Mesenchymal stem cell (in vitro differentiated cells and primary cell): ENCODE measurements at regions not wholly inside any gene's neighbourhood (a gene's known extent, or its start where the extent isn't known, plus 50 kb on each side); places are given as distances from the start of the nearest gene placed in this dataset. TPM values are rescaled to one million over a fixed set of nuclear protein-coding genes. Genes with fewer than 3 reads are reported as not detected.

ENCODE experiments used
- DNase-seq: peaks from one replicate; pipeline ENCODE4 v3.0.0-alpha.2; 2013
- H2AFZ ChIP-seq: one replicate; pipeline ENCODE4 v1.6.1; 2013; ENCODE audit warnings: low read depth, mild to moderate bottlenecking, control low read depth, inconsistent platforms, low read length, moderate library complexity
- H2AK5ac ChIP-seq: 2 replicates; pipeline ENCODE4 v1.6.1; 2013; ENCODE audit warnings: low read length, moderate library complexity, mild to moderate bottlenecking, inconsistent platforms; ENCODE audit not compliant: severe bottlenecking
- H2BK120ac ChIP-seq: one replicate; pipeline ENCODE4 v1.6.1; 2013; ENCODE audit warnings: low read depth, mild to moderate bottlenecking, inconsistent platforms, low read length, moderate library complexity
- H2BK12ac ChIP-seq, 2 experiments: one replicate each; pipeline ENCODE4 v1.6.1; 2013; ENCODE audit warnings: inconsistent platforms in 2 of 2, low read length in 2 of 2, mild to moderate bottlenecking in 2 of 2, moderate library complexity in 2 of 2, control low read depth in 1 of 2
- H2BK15ac ChIP-seq: one replicate; pipeline ENCODE4 v1.6.1; 2013; ENCODE audit warnings: mild to moderate bottlenecking, low read depth, inconsistent platforms; ENCODE audit not compliant: poor library complexity, severe bottlenecking
- H2BK5ac ChIP-seq: 2 replicates; pipeline ENCODE4 v1.6.1; 2013; ENCODE audit warnings: low read depth, mild to moderate bottlenecking, low read length, control low read depth, inconsistent platforms; ENCODE audit not compliant: poor library complexity, severe bottlenecking
- H3K14ac ChIP-seq, 2 experiments: one replicate each; pipeline ENCODE4 v1.6.1; 2013; ENCODE audit warnings: inconsistent platforms in 2 of 2, low read length in 2 of 2, control low read depth in 1 of 2, mild to moderate bottlenecking in 1 of 2, moderate library complexity in 1 of 2
- H3K18ac ChIP-seq, 2 experiments: one replicate each; pipeline ENCODE4 v1.6.1; 2013; ENCODE audit warnings: inconsistent platforms in 2 of 2, low read length in 2 of 2, control low read depth in 1 of 2, low read depth in 1 of 2, mild to moderate bottlenecking in 1 of 2
- H3K23ac ChIP-seq, 2 experiments: one replicate each; pipeline ENCODE4 v1.6.1; 2013; ENCODE audit warnings: inconsistent platforms in 2 of 2, low read length in 2 of 2, mild to moderate bottlenecking in 2 of 2, moderate library complexity in 2 of 2, control low read depth in 1 of 2
- H3K27ac ChIP-seq: 2 replicates; pipeline ENCODE4 v1.5.1; 2013; ENCODE audit warnings: mild to moderate bottlenecking, moderate library complexity, low read length, control low read depth, inconsistent platforms; ENCODE audit not compliant: poor library complexity, severe bottlenecking
- H3K27me3 ChIP-seq, 2 experiments: 2 replicates each; pipeline versions ENCODE4 v1.6.1 to v1.7.0; 2013; ENCODE audit warnings: low read length in 2 of 2, mild to moderate bottlenecking in 2 of 2, moderate library complexity in 2 of 2, control low read depth in 1 of 2, inconsistent platforms in 1 of 2; ENCODE audit not compliant: control insufficient read depth in 1 of 2, insufficient read depth in 1 of 2
- H3K36me3 ChIP-seq, 2 experiments: 2 replicates each; pipeline versions ENCODE4 v1.6.1 to v1.7.0; 2013; ENCODE audit warnings: low read length in 2 of 2, control low read depth in 1 of 2, inconsistent platforms in 1 of 2, low read depth in 1 of 2, mild to moderate bottlenecking in 1 of 2; ENCODE audit not compliant: insufficient read depth in 2 of 2, control insufficient read depth in 1 of 2
- H3K4ac ChIP-seq, 2 experiments: one replicate each; pipeline ENCODE4 v1.6.1; 2013; ENCODE audit warnings: inconsistent platforms in 2 of 2, low read length in 2 of 2, mild to moderate bottlenecking in 2 of 2, moderate library complexity in 2 of 2, control low read depth in 1 of 2, low read depth in 1 of 2
- H3K4me1 ChIP-seq: 2 replicates; pipeline ENCODE4 v1.6.1; 2013; ENCODE audit warnings: low read depth, low read length, control low read depth; ENCODE audit not compliant: control insufficient read depth, insufficient read depth
- H3K4me2 ChIP-seq: 2 replicates; pipeline ENCODE4 v1.6.1; 2013; ENCODE audit warnings: low read length, mild to moderate bottlenecking, inconsistent platforms; ENCODE audit not compliant: poor library complexity, severe bottlenecking
- H3K4me3 ChIP-seq, 2 experiments: 2 replicates each; pipeline versions ENCODE4 v1.5.1 to v1.7.0; 2013; ENCODE audit warnings: low read length in 2 of 2, mild to moderate bottlenecking in 2 of 2, control low read depth in 1 of 2, low read depth in 1 of 2; ENCODE audit not compliant: insufficient read depth in 1 of 2
- H3K79me1 ChIP-seq: replicated peaks from 2 replicates; pipeline ENCODE4 v1.6.1; 2013; ENCODE audit warnings: mild to moderate bottlenecking, control low read depth, low read length, inconsistent platforms; ENCODE audit not compliant: poor library complexity, severe bottlenecking
- H3K9ac ChIP-seq: 2 replicates; pipeline ENCODE4 v1.7.0; 2013; ENCODE audit warnings: mild to moderate bottlenecking, low read length, moderate library complexity
- H3K9me3 ChIP-seq: 2 replicates; pipeline ENCODE4 v1.7.0; 2013; ENCODE audit warnings: mild to moderate bottlenecking, low read length; ENCODE audit not compliant: control insufficient read depth
- H4K8ac ChIP-seq: one replicate; pipeline ENCODE4 v1.6.1; 2013; ENCODE audit warnings: inconsistent platforms, mild to moderate bottlenecking, low read length, moderate library complexity
- H4K91ac ChIP-seq: one replicate; pipeline ENCODE4 v1.6.1; 2013; ENCODE audit warnings: mild to moderate bottlenecking, low read length, inconsistent platforms
- WGBS: methylation state at CpG from one replicate; pipeline ENCODE4 v1.1.7; 2013; ENCODE audit warnings: mixed read lengths; 5-methylcytosine and 5-hydroxymethylcytosine counted together
- small RNA-seq: library from polyadenylated mRNA; stranded (forward); fragments of <200 nt; extraction: miRNeasy Mini kit (QIAGEN cat#:217004); gene quantifications from one replicate; pipeline ENCODE3, GENCODE V24; 2013; ENCODE audit warnings: low read depth

DNA sequence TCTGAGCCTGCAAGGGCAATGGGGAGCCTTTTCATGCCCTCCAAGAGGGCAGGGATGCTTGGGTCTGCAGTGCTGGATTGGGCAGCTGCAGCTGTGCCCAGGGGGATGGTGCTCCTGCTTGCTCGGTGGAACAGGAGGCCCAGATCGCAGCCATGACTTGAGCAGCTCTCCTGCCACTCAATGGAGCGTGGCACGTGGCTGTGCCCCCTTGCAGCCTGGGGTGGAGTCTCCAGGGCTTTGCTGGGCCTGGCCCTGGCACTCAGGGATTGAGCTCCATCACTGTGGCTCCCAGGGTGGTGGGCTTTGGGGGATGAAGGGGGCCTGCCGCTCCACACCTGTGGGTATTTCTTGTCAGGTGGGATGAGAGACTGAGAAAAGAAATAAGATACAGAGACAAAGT is 53.4 kb upstream of the IBSP start:
- Histone ChIP-seq H3K23ac (no peak overlapping the region), H3K27me3 (no peaks in the 10 kb centered on the region), H2AK5ac (no peak overlapping the region), H3K9ac (no peak overlapping the region), H2BK15ac (no peak overlapping the region), H3K4me2 (no peak overlapping the region), H3K4me1 (no peaks in the 10 kb centered on the region), H3K36me3 (no peaks in the 10 kb centered on the region), H4K8ac (no peak overlapping the region), H3K27ac (no peak overlapping the region), H4K91ac (no peak overlapping the region), H2AFZ (no peak overlapping the region), H3K4ac (no peak overlapping the region), H2BK120ac (no peak overlapping the region), H3K79me1 (no peaks in the 10 kb centered on the region), H3K4me3 (no peak overlapping the region), H2BK12ac (no peak overlapping the region), H2BK5ac (no peak overlapping the region), H3K18ac (no peak overlapping the region), H3K14ac (peak overlapping the region in 1 of 2 experiments; percentile 59), H3K9me3 (no peaks in the 10 kb centered on the region)
- no peak for DNase-seq
- 83% methylated on average over 5 of the region's 5 CpGs for WGBS

Small RNAs in the stretch of these regions (small RNA-seq; reads per million reads assigned to genes)
- gene RF00019, result not detected
